Large intestine (tissue), 3 donors: ENCODE measurements at regions not wholly inside any gene's neighbourhood (a gene's known extent, or its start where the extent isn't known, plus 50 kb on each side); places are given as distances from the start of the nearest gene placed in this dataset.

ENCODE experiments used
- DNase-seq, 2 donors: peaks; one replicate each; pipeline versions ENCODE4 v3.0.0 to v3.0.0-alpha.2; 2013
- H3K27ac ChIP-seq: one replicate; pipeline ENCODE4 v1.5.1; 2013; ENCODE audit warnings: low read length
- H3K27me3 ChIP-seq: 2 replicates; pipeline ENCODE4 v1.6.1; 2013; ENCODE audit warnings: low read length; ENCODE audit not compliant: control insufficient read depth, insufficient read depth
- H3K36me3 ChIP-seq: 2 replicates; pipeline ENCODE4 v1.6.1; 2013; ENCODE audit warnings: low read length; ENCODE audit not compliant: control insufficient read depth, insufficient read depth
- H3K4me1 ChIP-seq: one replicate; pipeline ENCODE4 v1.6.1; 2013; ENCODE audit warnings: low read length; ENCODE audit not compliant: control insufficient read depth, insufficient read depth
- H3K4me3 ChIP-seq: one replicate; pipeline ENCODE4 v1.5.1; 2013; ENCODE audit warnings: low read length
- H3K9me3 ChIP-seq: one replicate; pipeline ENCODE4 v1.6.1; 2013; ENCODE audit warnings: mild to moderate bottlenecking, low read depth, low read length, moderate library complexity; ENCODE audit not compliant: control insufficient read depth
- WGBS: methylation state at CpG from one replicate; pipeline ENCODE4 v1.1.5; 2013; ENCODE audit warnings: low lambda C conversion rate; ENCODE audit not compliant: insufficient coverage; 5-methylcytosine and 5-hydroxymethylcytosine counted together

GRCh38 chr2:129058981-129059380 is 740.3 kb upstream of the HS6ST1 start:
- no peaks in the 10 kb centered on the region for H3K9me3 ChIP-seq
- no peaks in the 10 kb centered on the region for H3K36me3 ChIP-seq
- no peaks in the 10 kb centered on the region for H3K27me3 ChIP-seq
- H3K4me3 ChIP-seq: no peak overlapping the region
- H3K27ac ChIP-seq: no peak overlapping the region
- WGBS: no CpG with 5 or more reads among the region's 5 CpGs
- no peaks in the 10 kb centered on the region for H3K4me1 ChIP-seq
- DNase-seq: no peak

- Histone ChIP-seq H3K27me3 (no peaks in the 10 kb centered on the region), H3K4me1 (no peaks in the 10 kb centered on the region), H3K9me3 (no peaks in the 10 kb centered on the region), H3K27ac (no peak overlapping the region), H3K36me3 (no peaks in the 10 kb centered on the region), H3K4me3 (no peak overlapping the region)
- WGBS: 100% methylated on average over 1 of the region's 7 CpGs
- no peak for DNase-seq
Measured at GRCh38 chr2:129059476-129059875, 740.8 kb upstream of the HS6ST1 start.

GRCh38 chr2:129061069-129061768 is 742.6 kb upstream of the HS6ST1 start:
- Histone ChIP-seq H3K4me1 (no peaks in the 10 kb centered on the region), H3K36me3 (no peaks in the 10 kb centered on the region), H3K4me3 (no peak overlapping the region), H3K27ac (no peak overlapping the region), H3K9me3 (no peaks in the 10 kb centered on the region), H3K27me3 (no peaks in the 10 kb centered on the region)
- DNase-seq: no peak
- WGBS: no CpG with 5 or more reads among the region's 5 CpGs

- Histone ChIP-seq H3K9me3 (no peaks in the 10 kb centered on the region), H3K4me3 (no peak overlapping the region), H3K36me3 (no peaks in the 10 kb centered on the region), H3K27me3 (no peaks in the 10 kb centered on the region), H3K4me1 (no peaks in the 10 kb centered on the region), H3K27ac (no peak overlapping the region)
- no peak for DNase-seq
- WGBS: 100% methylated on average over 1 of the region's 1 CpG
Measured at GRCh38 chr2:129061769-129062121, 743.1 kb upstream of the HS6ST1 start.

GRCh38 chr2:129062146-129062912 is 743.7 kb upstream of the HS6ST1 start:
- no peaks in the 10 kb centered on the region for H3K27me3 ChIP-seq
- no peak for DNase-seq
- 100% methylated on average over 1 of the region's 9 CpGs for WGBS
- H3K36me3 ChIP-seq: no peaks in the 10 kb centered on the region
- no peak overlapping the region for H3K4me3 ChIP-seq
- H3K27ac ChIP-seq: no peak overlapping the region
- no peaks in the 10 kb centered on the region for H3K9me3 ChIP-seq
- H3K4me1 ChIP-seq: no peaks in the 10 kb centered on the region

- WGBS: no CpG with 5 or more reads among the region's 1 CpG
- no peak for DNase-seq
- no peaks in the 10 kb centered on the region for H3K36me3 ChIP-seq
- H3K4me3 ChIP-seq: no peak overlapping the region
- no peaks in the 10 kb centered on the region for H3K27me3 ChIP-seq
- H3K9me3 ChIP-seq: no peaks in the 10 kb centered on the region
- H3K27ac ChIP-seq: no peak overlapping the region
- peaks cover 4% of the 10 kb centered on the region for H3K4me1 ChIP-seq
Measured at GRCh38 chr2:129067070-129067469, 748.4 kb upstream of the HS6ST1 start.

- DNase-seq: no peak
- H3K36me3 ChIP-seq: no peaks in the 10 kb centered on the region
- no peaks in the 10 kb centered on the region for H3K27me3 ChIP-seq
- no peak overlapping the region for H3K27ac ChIP-seq
- no peaks in the 10 kb centered on the region for H3K9me3 ChIP-seq
- H3K4me1 ChIP-seq: peaks cover 4% of the 10 kb centered on the region
- 80% methylated on average over 1 of the region's 3 CpGs for WGBS
- no peak overlapping the region for H3K4me3 ChIP-seq
Measured at GRCh38 chr2:129067953-129068352, 749.3 kb upstream of the HS6ST1 start.

- H3K9me3 ChIP-seq: no peaks in the 10 kb centered on the region
- peaks cover 4% of the 10 kb centered on the region for H3K4me1 ChIP-seq
- H3K27me3 ChIP-seq: no peaks in the 10 kb centered on the region
- no peak overlapping the region for H3K27ac ChIP-seq
- no peaks in the 10 kb centered on the region for H3K36me3 ChIP-seq
- no peak for DNase-seq
- no CpG with 5 or more reads among the region's 5 CpGs for WGBS
- no peak overlapping the region for H3K4me3 ChIP-seq
Measured at GRCh38 chr2:129068543-129068942, 749.9 kb upstream of the HS6ST1 start.

- Histone ChIP-seq H3K9me3 (no peaks in the 10 kb centered on the region), H3K27ac (no peak overlapping the region), H3K27me3 (no peaks in the 10 kb centered on the region), H3K36me3 (no peaks in the 10 kb centered on the region), H3K4me1 (peaks cover 4% of the 10 kb centered on the region), H3K4me3 (no peak overlapping the region)
- peak; percentile 5 to 48 for DNase-seq
- no CpG with 5 or more reads among the region's 12 CpGs for WGBS
Measured at GRCh38 chr2:129069875-129070594, 751.4 kb upstream of the HS6ST1 start.

GRCh38 chr2:129070663-129071062 is 752.0 kb upstream of the HS6ST1 start:
- H3K4me3 ChIP-seq: no peak overlapping the region
- no peaks in the 10 kb centered on the region for H3K9me3 ChIP-seq
- no peaks in the 10 kb centered on the region for H3K36me3 ChIP-seq
- peaks cover 4% of the 10 kb centered on the region for H3K4me1 ChIP-seq
- no peak for DNase-seq
- no CpG with 5 or more reads among the region's 3 CpGs for WGBS
- H3K27ac ChIP-seq: no peak overlapping the region
- H3K27me3 ChIP-seq: no peaks in the 10 kb centered on the region
